22Rv1 (cell line): ENCODE measurements at regions not wholly inside any gene's neighbourhood (a gene's known extent, or its start where the extent isn't known, plus 50 kb on each side); places are given as distances from the start of the nearest gene placed in this dataset.

Source experiments
- CTCF ChIP-seq: fragments of 450-650 bp; IDR thresholded peaks from 2 replicates; pipeline ENCODE4 v1.5.1; 2017; ENCODE audit warnings: mild to moderate bottlenecking
- ZFX ChIP-seq: fragments of 450-650 bp; IDR thresholded peaks from 2 replicates; pipeline ENCODE4 v1.6.1; 2017; ENCODE audit warnings: antibody characterized with exemption, borderline replicate concordance

DNA sequence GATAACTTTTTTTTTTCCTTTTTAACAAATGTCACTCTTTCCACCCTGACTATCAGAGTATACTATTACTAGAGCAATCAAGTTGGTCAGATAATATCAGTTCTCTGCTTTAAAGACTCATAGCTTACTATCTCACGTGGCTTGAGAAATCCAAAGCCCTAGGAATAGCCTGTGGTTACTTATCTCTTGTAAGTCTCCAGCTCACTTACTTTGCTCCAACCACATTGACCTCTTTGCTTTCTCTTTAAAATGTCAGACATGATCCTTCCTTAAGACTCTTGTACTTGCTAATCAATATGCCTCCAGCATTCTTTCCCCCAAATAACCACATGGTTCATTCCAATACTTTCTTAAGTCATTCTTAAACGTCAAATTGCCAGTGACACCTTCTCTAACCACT, 1292.2 kb downstream of the REEP3 start:
- TF ChIP-seq CTCF (no peak), ZFX (no peak)
